DND-41 (cell line): ENCODE measurements at regions not wholly inside any gene's neighbourhood (a gene's known extent, or its start where the extent isn't known, plus 50 kb on each side); places are given as distances from the start of the nearest gene placed in this dataset.

ENCODE experiments used
- ATAC-seq: fragments of 200-7000 bp; cut with Tn5 transposase; 3 replicates; pipeline ENCODE4 v1.9.1; 2021; ENCODE audit warnings: low read depth; ENCODE audit not compliant: insufficient read depth
- DNase-seq: peaks from one replicate; pipeline ENCODE4 v3.0.0-alpha.2; 2020
- H2AFZ ChIP-seq: 2 replicates; pipeline ENCODE4 v1.6.0; 2012; ENCODE audit warnings: low read depth, low read length
- H3K27ac ChIP-seq: 2 replicates; pipeline ENCODE4 v1.5.1; 2012; ENCODE audit warnings: low read length, inconsistent platforms
- H3K27me3 ChIP-seq: fragments of 200-600 bp; sonication (generic); 2 replicates; pipeline ENCODE4 v1.6.0; 2012; ENCODE audit warnings: low read length, mild to moderate bottlenecking, inconsistent platforms; ENCODE audit not compliant: insufficient read depth, poor library complexity
- H3K36me3 ChIP-seq: 2 replicates; pipeline ENCODE4 v1.5.1; 2012; ENCODE audit warnings: low read length, inconsistent platforms; ENCODE audit not compliant: insufficient read depth
- H3K4me1 ChIP-seq: 2 replicates; pipeline ENCODE4 v1.5.1; 2012; ENCODE audit warnings: mild to moderate bottlenecking, low read length; ENCODE audit not compliant: insufficient read depth
- H3K4me2 ChIP-seq: 2 replicates; pipeline ENCODE4 v1.6.0; 2012; ENCODE audit warnings: mild to moderate bottlenecking, moderate library complexity, low read length, inconsistent platforms; ENCODE audit not compliant: insufficient read depth
- H3K4me3 ChIP-seq, 2 experiments: fragments of 200-600 bp in 1 of 2; shearing (Covaris generic) in 1 of 2; 2 replicates each; pipeline ENCODE4 v1.5.1; 2012 to 2016; ENCODE audit warnings: inconsistent platforms in 2 of 2, low read length in 2 of 2, mild to moderate bottlenecking in 2 of 2, low read depth in 1 of 2, moderate library complexity in 1 of 2
- H3K79me2 ChIP-seq: 2 replicates; pipeline ENCODE4 v1.6.0; 2012; ENCODE audit warnings: low read length, inconsistent platforms; ENCODE audit not compliant: insufficient read depth
- H3K9ac ChIP-seq: 2 replicates; pipeline ENCODE4 v1.6.0; 2012; ENCODE audit warnings: low read depth, mild to moderate bottlenecking, inconsistent platforms, low read length, moderate library complexity
- H3K9me3 ChIP-seq: 2 replicates; pipeline ENCODE4 v1.5.1; 2012; ENCODE audit warnings: low read length, moderate library complexity, mild to moderate bottlenecking, inconsistent platforms; ENCODE audit not compliant: insufficient read depth, severe bottlenecking
- H4K20me1 ChIP-seq: 2 replicates; pipeline ENCODE4 v1.6.0; 2012; ENCODE audit warnings: low read length; ENCODE audit not compliant: insufficient read depth
- CTCF ChIP-seq: IDR thresholded peaks from 2 replicates; pipeline ENCODE4 v1.5.1; 2012; ENCODE audit warnings: borderline replicate concordance, low read length, moderate library complexity, mild to moderate bottlenecking; ENCODE audit not compliant: poor library complexity, severe bottlenecking; ENCODE audit errors: extremely low read depth
- EZH2 ChIP-seq: IDR thresholded peaks from 3 replicates; pipeline ENCODE4 v1.6.1; 2012; ENCODE audit warnings: borderline replicate concordance, low read depth, mild to moderate bottlenecking, moderate library complexity, low read length, inconsistent platforms; ENCODE audit not compliant: severe bottlenecking

- no peak overlapping the region for H3K4me3 ChIP-seq
- H3K9me3 ChIP-seq: no peaks in the 10 kb centered on the region
- no peaks in the 10 kb centered on the region for H3K79me2 ChIP-seq
- H3K4me2 ChIP-seq: no peak overlapping the region
- H3K27ac ChIP-seq: no peak overlapping the region
- no peak overlapping the region for H2AFZ ChIP-seq
- H3K36me3 ChIP-seq: no peaks in the 10 kb centered on the region
- H4K20me1 ChIP-seq: no peaks in the 10 kb centered on the region
- DNase-seq (no peak), ATAC-seq (no peak)
- no peaks in the 10 kb centered on the region for H3K27me3 ChIP-seq
- TF ChIP-seq CTCF (no peak), EZH2 (no peak)
- H3K4me1 ChIP-seq: no peaks in the 10 kb centered on the region
- H3K9ac ChIP-seq: no peak overlapping the region
Observed at GRCh38 chr1:96427616-96428015, 294.0 kb upstream of the PTBP2 start.

GRCh38 chr1:96445302-96445701 is 276.3 kb upstream of the PTBP2 start:
- H3K27ac ChIP-seq: no peak overlapping the region
- no peak overlapping the region for H2AFZ ChIP-seq
- H3K4me3 ChIP-seq: no peak overlapping the region
- ATAC-seq: no peak
- H3K4me1 ChIP-seq: no peaks in the 10 kb centered on the region
- no peaks in the 10 kb centered on the region for H3K27me3 ChIP-seq
- TF ChIP-seq EZH2 (no peak), CTCF (no peak)
- no peak for DNase-seq
- H3K9me3 ChIP-seq: no peaks in the 10 kb centered on the region
- H3K36me3 ChIP-seq: no peaks in the 10 kb centered on the region
- no peaks in the 10 kb centered on the region for H4K20me1 ChIP-seq
- H3K9ac ChIP-seq: no peak overlapping the region
- no peak overlapping the region for H3K4me2 ChIP-seq
- H3K79me2 ChIP-seq: no peaks in the 10 kb centered on the region

GRCh38 chr1:96464066-96464465 is 257.5 kb upstream of the PTBP2 start:
- no peak overlapping the region for H3K9ac ChIP-seq
- H3K79me2 ChIP-seq: no peaks in the 10 kb centered on the region
- no peak overlapping the region for H2AFZ ChIP-seq
- H3K4me1 ChIP-seq: no peaks in the 10 kb centered on the region
- H3K4me3 ChIP-seq: no peak overlapping the region
- H3K36me3 ChIP-seq: no peaks in the 10 kb centered on the region
- no peak for ATAC-seq
- no peak overlapping the region for H3K27ac ChIP-seq
- no peak for DNase-seq
- TF ChIP-seq CTCF (no peak), EZH2 (no peak)
- no peaks in the 10 kb centered on the region for H4K20me1 ChIP-seq
- no peaks in the 10 kb centered on the region for H3K27me3 ChIP-seq
- H3K9me3 ChIP-seq: no peaks in the 10 kb centered on the region
- no peak overlapping the region for H3K4me2 ChIP-seq

- Histone ChIP-seq H3K9ac (no peak overlapping the region), H3K79me2 (no peaks in the 10 kb centered on the region), H3K36me3 (no peaks in the 10 kb centered on the region), H4K20me1 (no peaks in the 10 kb centered on the region), H2AFZ (no peak overlapping the region), H3K27me3 (no peaks in the 10 kb centered on the region), H3K4me2 (no peak overlapping the region), H3K9me3 (no peaks in the 10 kb centered on the region), H3K4me3 (no peak overlapping the region), H3K4me1 (no peaks in the 10 kb centered on the region), H3K27ac (no peak overlapping the region)
- DNase-seq (no peak), ATAC-seq (no peak)
- TF ChIP-seq CTCF: no peak
- no peak for TF ChIP-seq EZH2
Observed at GRCh38 chr1:96464522-96464921, 257.1 kb upstream of the PTBP2 start.
